ENCODE measurements at regions not wholly inside any gene's neighbourhood (a gene's known extent, or its start where the extent isn't known, plus 50 kb on each side); places are given as distances from the start of the nearest gene placed in this dataset.

DNA sequence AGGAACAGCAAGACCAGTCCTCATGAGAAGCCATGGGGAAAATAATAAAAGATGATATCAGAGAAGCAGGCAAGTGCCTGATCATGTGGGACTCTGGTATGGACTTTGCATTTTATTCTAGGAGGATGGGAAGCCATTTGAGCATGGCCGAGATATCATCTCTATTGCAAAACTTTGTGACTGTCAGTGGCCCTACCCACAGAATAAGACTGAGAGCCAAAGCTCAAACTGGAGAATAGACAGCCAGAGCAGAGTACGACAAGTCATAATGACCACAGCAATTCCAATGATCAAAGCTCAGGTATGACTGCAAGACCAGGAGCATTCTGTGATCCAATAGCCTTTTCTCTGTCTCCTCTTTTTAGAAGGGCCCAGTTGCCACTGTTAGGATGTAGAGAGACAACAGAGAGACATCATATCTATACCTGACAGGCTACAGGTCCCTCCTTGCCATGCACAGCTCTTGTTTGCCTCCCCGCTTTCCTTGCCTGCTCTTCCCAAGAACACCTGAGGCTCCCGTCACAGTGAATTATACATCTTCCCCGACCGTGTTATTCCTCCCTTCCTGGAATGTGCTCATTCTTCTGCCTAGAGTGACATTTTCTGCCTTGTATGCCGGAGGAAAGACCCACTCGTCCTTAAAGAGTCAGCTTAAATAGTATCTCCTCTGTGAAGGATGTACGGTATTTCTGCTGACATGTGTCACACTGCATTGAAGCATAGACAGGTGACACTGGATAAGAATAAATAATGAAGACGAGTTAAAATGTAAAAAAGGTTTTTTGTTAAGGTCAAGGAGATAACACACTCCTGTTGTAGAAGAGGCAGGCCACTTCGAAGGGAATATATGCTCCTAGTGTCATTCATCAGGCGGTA, 248.7 kb upstream of the MAP3K1 start:
- TF ChIP-seq FOXP2 (optimal IDR thresholded peaks at IDR 0.05; ENCODE audit: borderline replicate concordance, extremely low read depth, extremely low read length, insufficient read depth) (no peak), SIN3A (IDR thresholded peaks at IDR 0.05; ENCODE audit: borderline replicate concordance, insufficient read depth, low read length) (no peak), POLR2AphosphoS5 (IDR thresholded peaks at IDR 0.05; ENCODE audit: low read depth, low read length) (no peak)
- TF ChIP-seq, protein P1, sequence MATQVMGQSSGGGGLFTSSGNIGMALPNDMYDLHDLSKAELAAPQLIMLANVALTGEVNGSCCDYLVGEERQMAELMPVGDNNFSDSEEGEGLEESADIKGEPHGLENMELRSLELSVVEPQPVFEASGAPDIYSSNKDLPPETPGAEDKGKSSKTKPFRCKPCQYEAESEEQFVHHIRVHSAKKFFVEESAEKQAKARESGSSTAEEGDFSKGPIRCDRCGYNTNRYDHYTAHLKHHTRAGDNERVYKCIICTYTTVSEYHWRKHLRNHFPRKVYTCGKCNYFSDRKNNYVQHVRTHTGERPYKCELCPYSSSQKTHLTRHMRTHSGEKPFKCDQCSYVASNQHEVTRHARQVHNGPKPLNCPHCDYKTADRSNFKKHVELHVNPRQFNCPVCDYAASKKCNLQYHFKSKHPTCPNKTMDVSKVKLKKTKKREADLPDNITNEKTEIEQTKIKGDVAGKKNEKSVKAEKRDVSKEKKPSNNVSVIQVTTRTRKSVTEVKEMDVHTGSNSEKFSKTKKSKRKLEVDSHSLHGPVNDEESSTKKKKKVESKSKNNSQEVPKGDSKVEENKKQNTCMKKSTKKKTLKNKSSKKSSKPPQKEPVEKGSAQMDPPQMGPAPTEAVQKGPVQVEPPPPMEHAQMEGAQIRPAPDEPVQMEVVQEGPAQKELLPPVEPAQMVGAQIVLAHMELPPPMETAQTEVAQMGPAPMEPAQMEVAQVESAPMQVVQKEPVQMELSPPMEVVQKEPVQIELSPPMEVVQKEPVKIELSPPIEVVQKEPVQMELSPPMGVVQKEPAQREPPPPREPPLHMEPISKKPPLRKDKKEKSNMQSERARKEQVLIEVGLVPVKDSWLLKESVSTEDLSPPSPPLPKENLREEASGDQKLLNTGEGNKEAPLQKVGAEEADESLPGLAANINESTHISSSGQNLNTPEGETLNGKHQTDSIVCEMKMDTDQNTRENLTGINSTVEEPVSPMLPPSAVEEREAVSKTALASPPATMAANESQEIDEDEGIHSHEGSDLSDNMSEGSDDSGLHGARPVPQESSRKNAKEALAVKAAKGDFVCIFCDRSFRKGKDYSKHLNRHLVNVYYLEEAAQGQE (IDR thresholded peaks at IDR 0.05; ENCODE audit: insufficient read depth in 1 of 2, low read depth in 2 of 2, low read length in 2 of 2) = no peak

Data from PFSK-1 (cell line).